ENCODE measurements at regions not wholly inside any gene's neighbourhood (a gene's known extent, or its start where the extent isn't known, plus 50 kb on each side); places are given as distances from the start of the nearest gene placed in this dataset.

DNA sequence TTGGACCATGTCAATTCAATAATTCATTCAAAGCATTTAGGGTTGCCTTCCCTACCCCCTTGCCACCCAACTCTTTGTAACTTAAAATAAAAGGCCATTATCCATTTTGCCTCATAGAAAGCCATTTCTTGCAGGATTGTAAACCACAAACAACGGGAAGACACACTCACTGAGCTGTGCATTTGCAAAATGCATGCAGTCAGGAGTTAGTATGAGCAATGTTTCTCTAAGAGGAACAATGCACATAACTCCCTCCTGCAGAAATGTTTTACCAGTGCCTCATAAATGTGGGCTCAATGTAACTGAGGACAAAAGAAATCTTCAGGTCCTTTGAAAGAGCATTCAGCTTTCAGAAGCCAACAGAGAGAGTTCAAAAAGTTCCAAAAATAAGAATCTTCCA lies 98.5 kb upstream of the ABCA1 start:
- Histone ChIP-seq H3K9ac (ENCODE audit: low read length) (no peak overlapping the region), H3K27ac (ENCODE audit: low read depth, low read length) (no peak overlapping the region), H3K4me1 (ENCODE audit: control insufficient read depth, insufficient read depth, low read length) (no peaks in the 10 kb centered on the region), H3K4me3 (ENCODE audit: low read length) (no peak overlapping the region), H3K36me3 (ENCODE audit: control insufficient read depth, insufficient read depth, low read length) (no peaks in the 10 kb centered on the region), H3K27me3 (ENCODE audit: control insufficient read depth, insufficient read depth, low read length) (no peaks in the 10 kb centered on the region)

DNA sequence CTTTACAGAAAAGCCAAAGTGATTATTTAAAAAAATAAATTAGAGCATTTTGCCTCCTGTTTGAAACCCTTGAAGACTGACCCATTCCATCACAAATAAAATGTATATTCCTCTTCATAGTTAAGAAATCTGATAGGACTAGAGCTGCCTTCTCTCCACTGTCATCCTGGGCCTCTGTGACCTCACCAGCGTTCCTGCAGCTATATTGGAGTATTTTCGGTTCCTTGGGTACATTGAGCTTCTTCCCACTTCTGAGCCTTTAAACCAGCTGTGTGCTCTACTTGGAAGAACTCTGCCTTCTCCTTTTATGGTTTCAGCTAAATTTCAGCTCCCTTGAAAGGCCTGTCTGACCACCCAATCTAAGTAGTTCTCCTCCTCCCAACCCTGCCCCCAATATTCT lies 99.1 kb upstream of the ABCA1 start:
- Histone ChIP-seq H3K27ac (ENCODE audit: low read depth, low read length) (no peak overlapping the region), H3K4me1 (ENCODE audit: control insufficient read depth, insufficient read depth, low read length) (no peaks in the 10 kb centered on the region)

DNA sequence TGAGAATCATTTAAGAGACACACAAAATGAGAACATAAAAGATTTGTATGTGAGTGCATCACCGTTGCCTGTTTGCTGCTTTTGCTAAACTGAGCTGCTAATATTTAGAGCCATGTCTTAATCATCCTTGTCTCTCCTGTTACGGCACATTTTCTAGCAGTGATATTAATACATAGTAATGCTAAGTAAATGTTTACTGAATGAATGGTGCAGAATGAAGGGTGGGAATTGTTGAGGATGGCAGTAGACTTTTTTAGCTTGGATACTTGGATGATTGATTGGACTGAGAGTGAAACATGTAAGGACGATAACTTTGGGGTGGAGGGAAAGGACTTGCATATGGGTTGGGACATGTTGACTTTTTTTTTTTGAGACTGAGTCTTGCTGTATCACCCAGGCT lies 102.3 kb upstream of the ABCA1 start:
- Histone ChIP-seq H3K27me3 (ENCODE audit: control insufficient read depth, insufficient read depth, low read length) (no peaks in the 10 kb centered on the region), H3K9ac (ENCODE audit: low read length) (no peak overlapping the region), H3K36me3 (ENCODE audit: control insufficient read depth, insufficient read depth, low read length) (no peaks in the 10 kb centered on the region), H3K4me3 (ENCODE audit: low read length) (no peak overlapping the region), H3K27ac (ENCODE audit: low read depth, low read length) (no peak overlapping the region), H3K4me1 (ENCODE audit: control insufficient read depth, insufficient read depth, low read length) (no peaks in the 10 kb centered on the region)

More for the DNA sequence above, 99.1 kb upstream of the ABCA1 start:
- Histone ChIP-seq H3K9ac (ENCODE audit: low read length) (no peak overlapping the region), H3K27me3 (ENCODE audit: control insufficient read depth, insufficient read depth, low read length) (no peaks in the 10 kb centered on the region), H3K36me3 (ENCODE audit: control insufficient read depth, insufficient read depth, low read length) (no peaks in the 10 kb centered on the region), H3K4me3 (ENCODE audit: low read length) (no peak overlapping the region)

DNA sequence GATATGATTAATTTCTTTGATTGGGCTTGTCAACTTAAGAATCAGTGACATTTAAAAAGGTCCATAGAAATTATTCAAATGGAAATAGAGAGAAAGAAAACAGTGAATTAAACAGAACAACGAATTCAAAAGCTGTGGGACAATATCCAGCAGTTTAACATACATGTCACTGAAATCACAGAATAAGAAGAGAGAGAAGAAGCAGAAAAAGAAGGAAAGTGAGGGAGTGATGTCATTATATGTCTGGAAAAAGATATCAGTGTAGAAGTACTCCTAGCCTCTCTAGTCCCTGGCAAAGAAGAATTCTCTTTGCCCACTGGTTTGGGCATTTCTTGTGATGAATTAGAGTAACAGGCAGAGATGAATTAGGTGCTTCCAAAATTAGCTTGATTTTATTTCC lies 109.2 kb upstream of the ABCA1 start:
- Histone ChIP-seq H3K36me3 (ENCODE audit: control insufficient read depth, insufficient read depth, low read length) (no peaks in the 10 kb centered on the region), H3K27ac (ENCODE audit: low read depth, low read length) (no peak overlapping the region), H3K4me3 (ENCODE audit: low read length) (no peak overlapping the region), H3K4me1 (ENCODE audit: control insufficient read depth, insufficient read depth, low read length) (no peaks in the 10 kb centered on the region), H3K27me3 (ENCODE audit: control insufficient read depth, insufficient read depth, low read length) (no peaks in the 10 kb centered on the region), H3K9ac (ENCODE audit: low read length) (no peak overlapping the region)

DNA sequence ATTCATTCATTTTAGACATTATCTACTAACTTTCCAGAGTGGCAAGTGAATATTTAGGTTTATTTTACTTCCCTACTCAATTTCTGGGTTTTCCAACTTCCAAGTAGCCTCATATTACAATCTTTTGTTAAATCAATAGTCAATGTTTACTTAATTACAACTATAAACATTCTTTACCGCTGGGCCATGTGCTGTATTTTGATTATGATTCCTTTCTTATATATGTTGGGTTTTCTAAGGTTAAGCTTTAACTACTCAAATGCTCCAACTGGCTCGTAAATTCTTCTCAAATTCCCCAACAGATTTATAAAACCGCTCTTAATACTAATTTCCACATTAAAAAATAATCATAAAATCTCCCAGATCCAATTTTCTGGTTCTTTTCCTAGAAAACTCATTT lies 110.1 kb upstream of the ABCA1 start:
- no peaks in the 10 kb centered on the region for H3K27me3 ChIP-seq (ENCODE audit: control insufficient read depth, insufficient read depth, low read length)
- no peak overlapping the region for H3K27ac ChIP-seq (ENCODE audit: low read depth, low read length)
- H3K36me3 ChIP-seq (ENCODE audit: control insufficient read depth, insufficient read depth, low read length): no peaks in the 10 kb centered on the region
- H3K9ac ChIP-seq (ENCODE audit: low read length): no peak overlapping the region
- no peaks in the 10 kb centered on the region for H3K4me1 ChIP-seq (ENCODE audit: control insufficient read depth, insufficient read depth, low read length)
- no peak overlapping the region for H3K4me3 ChIP-seq (ENCODE audit: low read length)

DNA sequence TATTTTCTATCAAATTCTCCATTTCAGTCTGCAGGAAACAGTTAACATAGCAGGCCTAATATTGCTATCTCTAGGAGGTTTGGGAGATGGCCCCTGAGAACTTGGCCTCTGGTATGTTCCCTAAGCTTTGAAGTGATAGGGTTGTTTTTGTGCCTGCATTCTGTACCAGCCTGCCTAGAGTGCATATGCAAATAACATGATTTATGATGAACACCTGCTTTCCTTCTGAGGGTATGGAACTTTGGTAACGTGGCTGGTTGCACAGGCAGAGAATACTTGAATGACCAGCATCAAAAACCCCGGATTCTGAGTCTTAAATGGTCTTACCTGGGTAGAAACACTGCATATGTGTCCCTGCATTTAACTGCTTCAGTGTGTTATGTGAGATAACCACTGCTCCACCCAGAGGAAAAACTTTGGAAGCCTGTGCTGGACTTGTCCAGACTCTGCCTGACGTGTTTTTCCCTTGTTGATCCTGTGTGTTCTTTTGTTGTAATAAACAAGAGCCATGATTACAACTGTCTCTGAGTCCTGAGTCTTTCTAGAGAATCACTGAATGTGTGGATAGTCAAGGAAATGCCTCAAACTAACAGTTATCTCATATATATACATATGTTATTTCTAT lies 111.3 kb upstream of the ABCA1 start:
- H3K27ac ChIP-seq (ENCODE audit: low read depth, low read length): no peak overlapping the region
- no peak overlapping the region for H3K9ac ChIP-seq (ENCODE audit: low read length)
- no peaks in the 10 kb centered on the region for H3K36me3 ChIP-seq (ENCODE audit: control insufficient read depth, insufficient read depth, low read length)
- no peak overlapping the region for H3K4me3 ChIP-seq (ENCODE audit: low read length)
- no peaks in the 10 kb centered on the region for H3K4me1 ChIP-seq (ENCODE audit: control insufficient read depth, insufficient read depth, low read length)
- no peaks in the 10 kb centered on the region for H3K27me3 ChIP-seq (ENCODE audit: control insufficient read depth, insufficient read depth, low read length)

DNA sequence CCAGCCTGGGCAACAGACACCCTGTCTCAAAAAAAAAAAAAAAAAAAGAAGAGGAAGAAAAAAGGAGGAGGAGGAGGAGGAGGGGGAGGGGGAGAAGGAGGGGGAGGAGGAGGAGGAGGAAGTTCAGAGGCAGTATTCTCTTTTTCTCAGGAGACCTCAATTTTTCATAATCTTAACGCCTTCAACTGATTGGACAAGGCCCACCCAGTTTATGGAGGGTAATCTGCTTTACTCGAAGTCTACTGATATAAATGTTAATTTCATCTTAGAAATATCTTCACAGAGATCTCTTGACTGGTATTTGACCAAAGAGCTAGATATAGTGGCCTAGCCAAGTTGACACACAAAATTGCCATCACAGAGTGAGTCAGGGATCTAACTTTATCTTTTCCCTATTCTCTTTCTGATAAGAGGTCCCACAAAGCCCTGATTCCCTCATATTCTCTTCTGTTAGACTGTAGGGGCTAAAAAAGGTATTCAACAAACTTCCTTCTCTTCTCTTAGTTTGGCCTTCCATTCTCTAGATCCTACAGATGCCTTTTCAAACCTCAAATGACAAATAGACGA lies 115.5 kb upstream of the ABCA1 start:
- H3K27ac ChIP-seq (ENCODE audit: low read depth, low read length): no peak overlapping the region
- H3K4me1 ChIP-seq (ENCODE audit: control insufficient read depth, insufficient read depth, low read length): no peaks in the 10 kb centered on the region
- no peaks in the 10 kb centered on the region for H3K36me3 ChIP-seq (ENCODE audit: control insufficient read depth, insufficient read depth, low read length)
- no peaks in the 10 kb centered on the region for H3K27me3 ChIP-seq (ENCODE audit: control insufficient read depth, insufficient read depth, low read length)
- H3K9ac ChIP-seq (ENCODE audit: low read length): no peak overlapping the region
- no peak overlapping the region for H3K4me3 ChIP-seq (ENCODE audit: low read length)

DNA sequence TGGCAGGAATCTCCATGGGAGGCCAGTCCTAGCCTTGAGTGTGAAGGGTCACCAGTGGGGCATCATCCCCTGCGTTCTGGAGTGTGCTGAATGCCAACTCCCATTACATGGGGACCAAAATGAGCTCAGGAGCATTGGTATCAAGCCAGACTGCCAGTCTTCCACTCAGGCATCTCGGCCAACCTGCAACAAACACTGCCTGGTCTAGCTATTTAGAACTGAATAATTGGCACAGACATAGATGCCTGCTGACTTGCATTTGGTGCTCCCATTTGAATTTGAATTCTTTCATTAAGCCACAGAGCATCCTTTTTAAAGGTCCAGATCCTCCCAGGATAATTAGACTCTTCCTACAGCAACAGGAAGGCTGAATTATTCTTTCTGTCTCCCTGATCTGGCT lies 116.6 kb upstream of the ABCA1 start:
- H3K36me3 ChIP-seq (ENCODE audit: control insufficient read depth, insufficient read depth, low read length): no peaks in the 10 kb centered on the region
- H3K27me3 ChIP-seq (ENCODE audit: control insufficient read depth, insufficient read depth, low read length): no peaks in the 10 kb centered on the region
- no peak overlapping the region for H3K9ac ChIP-seq (ENCODE audit: low read length)
- no peak overlapping the region for H3K27ac ChIP-seq (ENCODE audit: low read depth, low read length)
- H3K4me3 ChIP-seq (ENCODE audit: low read length): no peak overlapping the region
- H3K4me1 ChIP-seq (ENCODE audit: control insufficient read depth, insufficient read depth, low read length): no peaks in the 10 kb centered on the region

DNA sequence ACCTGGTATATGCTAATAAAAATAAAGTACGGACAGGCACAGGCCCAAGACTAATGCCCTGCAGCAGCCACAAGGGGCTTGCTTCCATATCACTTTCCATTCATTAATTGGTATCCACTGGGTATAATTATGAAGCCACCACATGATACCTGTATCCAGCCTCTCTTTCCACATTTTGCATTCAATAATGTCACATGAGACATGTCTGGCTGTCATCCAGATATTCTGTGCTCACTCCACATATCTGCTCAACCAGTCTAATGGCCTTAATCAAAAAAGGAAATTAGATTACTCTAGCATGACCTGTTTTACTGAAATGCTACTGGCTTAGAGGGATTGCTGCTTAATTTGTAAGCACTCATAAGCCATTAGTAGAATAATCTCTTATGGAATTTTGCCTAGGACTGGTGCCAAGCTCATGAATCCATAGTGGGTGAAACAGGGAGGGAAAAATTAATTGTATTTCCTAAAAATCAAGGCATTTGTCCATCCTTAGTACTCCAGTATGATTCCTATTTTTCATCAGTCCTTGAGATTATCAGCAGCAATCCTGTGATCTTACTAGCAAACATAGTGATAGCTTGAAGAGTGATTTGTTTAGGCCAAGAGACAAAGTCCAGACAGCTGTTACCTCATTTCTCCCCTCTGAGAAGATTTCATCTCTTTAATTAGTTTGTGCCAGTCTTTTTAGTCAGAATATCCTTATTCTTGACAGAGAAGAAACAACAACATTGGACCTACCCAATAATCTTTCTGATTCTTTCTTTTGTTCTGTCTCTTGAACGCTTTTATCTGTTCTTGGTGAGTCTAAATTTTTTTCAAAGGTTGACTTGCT lies 119.2 kb upstream of the ABCA1 start:
- no peak overlapping the region for H3K27ac ChIP-seq (ENCODE audit: low read depth, low read length)
- no peaks in the 10 kb centered on the region for H3K27me3 ChIP-seq (ENCODE audit: control insufficient read depth, insufficient read depth, low read length)
- H3K36me3 ChIP-seq (ENCODE audit: control insufficient read depth, insufficient read depth, low read length): no peaks in the 10 kb centered on the region
- H3K9ac ChIP-seq (ENCODE audit: low read length): no peak overlapping the region
- no peak overlapping the region for H3K4me3 ChIP-seq (ENCODE audit: low read length)
- no peaks in the 10 kb centered on the region for H3K4me1 ChIP-seq (ENCODE audit: control insufficient read depth, insufficient read depth, low read length)

DNA sequence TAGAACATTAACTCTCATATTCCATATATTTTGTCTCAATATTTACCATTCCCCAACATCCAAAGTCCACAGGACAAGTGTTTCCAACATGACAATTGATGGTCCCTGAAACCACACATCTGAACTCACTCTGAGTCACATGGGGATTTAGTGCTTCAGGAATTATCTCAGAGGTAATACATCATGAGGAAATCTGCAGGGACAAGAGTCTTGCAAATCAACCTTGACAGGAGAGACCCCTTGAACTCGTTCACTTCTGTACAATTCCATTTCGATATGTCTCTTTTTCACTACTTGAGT lies 119.7 kb upstream of the ABCA1 start:
- H3K4me1 ChIP-seq (ENCODE audit: control insufficient read depth, insufficient read depth, low read length): no peaks in the 10 kb centered on the region
- H3K27ac ChIP-seq (ENCODE audit: low read depth, low read length): no peak overlapping the region

DNA sequence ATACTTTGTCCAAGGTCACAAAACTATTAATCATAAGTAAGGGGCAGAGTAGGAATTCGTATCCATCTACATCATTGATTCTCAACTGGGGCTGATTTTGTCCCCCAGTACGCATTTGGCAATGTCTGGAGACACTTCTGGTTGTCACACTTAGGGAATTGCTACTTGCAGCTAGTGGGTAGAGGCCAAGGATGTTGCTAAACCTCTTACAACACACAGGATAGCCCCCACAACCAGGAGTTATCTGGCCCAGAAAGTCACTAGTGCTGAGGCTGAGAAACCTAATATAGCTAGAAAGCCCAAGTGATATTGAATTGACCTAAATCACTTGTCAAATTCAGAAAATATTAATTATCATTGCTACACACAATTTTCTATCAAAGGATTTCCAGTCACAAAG lies 120.4 kb upstream of the ABCA1 start:
- H3K36me3 ChIP-seq (ENCODE audit: control insufficient read depth, insufficient read depth, low read length): no peaks in the 10 kb centered on the region
- H3K4me1 ChIP-seq (ENCODE audit: control insufficient read depth, insufficient read depth, low read length): no peaks in the 10 kb centered on the region
- no peak overlapping the region for H3K4me3 ChIP-seq (ENCODE audit: low read length)
- no peaks in the 10 kb centered on the region for H3K27me3 ChIP-seq (ENCODE audit: control insufficient read depth, insufficient read depth, low read length)
- no peak overlapping the region for H3K9ac ChIP-seq (ENCODE audit: low read length)
- no peak overlapping the region for H3K27ac ChIP-seq (ENCODE audit: low read depth, low read length)

More for the DNA sequence above, 119.7 kb upstream of the ABCA1 start:
- Histone ChIP-seq H3K4me3 (ENCODE audit: low read length) (no peak overlapping the region), H3K27me3 (ENCODE audit: control insufficient read depth, insufficient read depth, low read length) (no peaks in the 10 kb centered on the region), H3K36me3 (ENCODE audit: control insufficient read depth, insufficient read depth, low read length) (no peaks in the 10 kb centered on the region), H3K9ac (ENCODE audit: low read length) (no peak overlapping the region)

DNA sequence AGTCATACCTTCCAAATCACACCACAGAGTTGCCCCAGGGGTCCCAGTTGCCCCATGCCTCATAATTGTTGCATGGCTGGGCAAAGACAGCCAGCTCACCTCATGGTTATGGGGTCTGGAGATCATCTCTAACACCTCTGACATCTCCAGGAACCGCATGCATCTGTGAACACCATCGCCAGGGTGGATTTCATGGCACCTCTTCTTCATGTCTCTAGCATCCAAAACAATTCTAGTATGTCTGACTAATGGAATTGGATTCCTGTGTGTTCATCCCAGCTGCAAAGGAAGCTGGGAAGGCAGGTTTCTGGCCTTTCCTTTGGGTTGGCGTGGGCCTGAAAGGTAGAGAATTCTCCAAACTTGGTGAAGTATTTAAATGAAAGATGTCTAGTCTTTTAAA lies 122.3 kb upstream of the ABCA1 start:
- no peaks in the 10 kb centered on the region for H3K27me3 ChIP-seq (ENCODE audit: control insufficient read depth, insufficient read depth, low read length)
- no peak overlapping the region for H3K9ac ChIP-seq (ENCODE audit: low read length)
- H3K36me3 ChIP-seq (ENCODE audit: control insufficient read depth, insufficient read depth, low read length): no peaks in the 10 kb centered on the region
- H3K27ac ChIP-seq (ENCODE audit: low read depth, low read length): no peak overlapping the region
- no peak overlapping the region for H3K4me3 ChIP-seq (ENCODE audit: low read length)
- H3K4me1 ChIP-seq (ENCODE audit: control insufficient read depth, insufficient read depth, low read length): no peaks in the 10 kb centered on the region

DNA sequence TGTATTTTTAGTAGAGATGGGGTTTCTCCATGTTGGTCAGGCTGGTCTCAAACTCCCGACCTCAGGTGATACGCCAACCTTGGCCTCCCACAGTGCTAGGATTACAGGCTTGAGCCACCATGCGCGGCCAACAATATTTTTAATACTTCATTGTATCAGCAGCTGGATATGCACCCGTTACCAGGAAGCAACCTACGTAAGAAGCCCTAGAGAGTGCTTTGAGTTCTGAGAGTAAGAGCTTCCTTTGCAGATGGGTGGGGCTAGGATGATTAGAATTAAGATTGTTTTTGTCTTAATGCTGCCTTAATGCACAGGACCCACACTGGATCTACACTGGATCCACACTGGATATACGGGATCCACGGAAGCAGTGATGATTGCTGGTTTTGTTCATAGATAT lies 123.9 kb upstream of the ABCA1 start:
- no peak overlapping the region for H3K27ac ChIP-seq (ENCODE audit: low read depth, low read length)
- H3K4me3 ChIP-seq (ENCODE audit: low read length): no peak overlapping the region
- no peak overlapping the region for H3K9ac ChIP-seq (ENCODE audit: low read length)
- H3K36me3 ChIP-seq (ENCODE audit: control insufficient read depth, insufficient read depth, low read length): no peaks in the 10 kb centered on the region
- no peaks in the 10 kb centered on the region for H3K27me3 ChIP-seq (ENCODE audit: control insufficient read depth, insufficient read depth, low read length)
- no peaks in the 10 kb centered on the region for H3K4me1 ChIP-seq (ENCODE audit: control insufficient read depth, insufficient read depth, low read length)

Measured in rectal smooth muscle tissue (tissue), 1 donor.